Left forelimb (tissue), 1 donor: ENCODE measurements at regions not wholly inside any gene's neighbourhood (a gene's known extent, or its start where the extent isn't known, plus 50 kb on each side); places are given as distances from the start of the nearest gene placed in this dataset.

Source experiments
- DNase-seq: peaks from one replicate; pipeline ENCODE4 v3.0.0-alpha.2; 2018; ENCODE audit warnings: low spot score

- no peak for DNase-seq
Measured at GRCh38 chr3:135310317-135310716, 515.3 kb downstream of the EPHB1 start.

- DNase-seq = no peak
Measured at GRCh38 chr3:135311699-135312098, 516.6 kb downstream of the EPHB1 start.

DNA sequence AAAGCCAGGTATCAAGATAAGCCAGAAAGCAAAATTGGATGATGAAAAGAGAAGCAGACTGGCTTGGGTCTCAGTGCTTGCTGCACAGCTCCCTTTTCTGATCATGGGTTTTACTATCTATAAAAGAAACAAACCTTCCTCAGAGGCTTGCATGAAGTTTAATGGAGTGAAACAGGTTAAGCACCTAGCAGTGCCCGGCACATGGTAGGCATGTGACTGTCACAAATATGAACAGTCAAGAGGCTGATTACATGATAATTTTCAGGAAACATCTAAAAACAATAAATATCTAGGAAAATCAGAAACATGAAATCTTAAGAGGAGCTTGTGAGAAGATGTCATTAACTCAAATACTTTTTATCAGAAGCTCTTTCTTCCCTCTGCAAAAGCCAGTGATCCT is 519.2 kb downstream of the EPHB1 start:
- no peak for DNase-seq

DNA sequence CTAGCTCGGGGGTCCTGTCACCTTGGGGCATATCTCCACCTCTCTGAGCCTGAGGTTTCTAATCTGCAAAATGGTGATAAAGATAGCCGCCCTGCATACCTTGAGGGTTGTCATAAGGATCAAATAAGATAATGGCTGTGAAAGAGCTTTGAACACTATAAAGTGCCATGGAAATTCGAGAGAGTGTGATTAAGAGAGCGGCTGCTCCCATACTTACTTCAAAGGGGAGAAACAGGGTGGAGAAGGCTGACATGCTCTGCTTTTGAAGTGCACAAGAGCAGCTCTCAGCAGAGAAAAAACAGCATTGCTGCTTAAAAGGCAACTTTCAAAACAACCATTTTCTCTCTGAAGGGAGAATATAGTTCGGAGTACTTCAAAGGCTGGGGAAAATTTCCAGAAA is 529.2 kb downstream of the EPHB1 start:
- DNase-seq = no peak

- DNase-seq = no peak
Measured at GRCh38 chr3:135325096-135325495, 530.0 kb downstream of the EPHB1 start.

- DNase-seq = no peak
Measured at GRCh38 chr3:135325726-135326235, 530.7 kb downstream of the EPHB1 start.

- no peak for DNase-seq
Measured at GRCh38 chr3:135326851-135327250, 531.8 kb downstream of the EPHB1 start.

GRCh38 chr3:135328036-135328435 is 533.0 kb downstream of the EPHB1 start:
- no peak for DNase-seq

DNA sequence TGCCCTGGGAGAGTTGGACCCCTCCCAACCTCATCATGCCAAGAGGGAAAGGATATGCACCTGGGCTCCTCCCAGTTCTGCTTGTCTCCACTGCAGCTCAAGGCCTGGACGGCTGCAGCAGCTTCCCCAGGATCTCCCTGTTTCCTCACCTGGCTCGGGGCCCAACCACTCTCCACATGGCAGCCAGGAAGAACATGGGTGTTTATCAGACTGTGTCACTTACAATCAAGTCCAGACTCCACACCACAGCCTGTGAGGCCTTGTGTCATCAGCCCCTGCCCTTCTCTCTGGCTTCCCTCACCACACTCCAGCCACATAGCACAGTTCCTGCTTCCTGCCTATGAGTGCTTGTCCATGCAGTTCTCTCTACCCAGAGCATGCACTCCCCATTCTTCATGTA is 534.4 kb downstream of the EPHB1 start:
- DNase-seq = no peak

DNA sequence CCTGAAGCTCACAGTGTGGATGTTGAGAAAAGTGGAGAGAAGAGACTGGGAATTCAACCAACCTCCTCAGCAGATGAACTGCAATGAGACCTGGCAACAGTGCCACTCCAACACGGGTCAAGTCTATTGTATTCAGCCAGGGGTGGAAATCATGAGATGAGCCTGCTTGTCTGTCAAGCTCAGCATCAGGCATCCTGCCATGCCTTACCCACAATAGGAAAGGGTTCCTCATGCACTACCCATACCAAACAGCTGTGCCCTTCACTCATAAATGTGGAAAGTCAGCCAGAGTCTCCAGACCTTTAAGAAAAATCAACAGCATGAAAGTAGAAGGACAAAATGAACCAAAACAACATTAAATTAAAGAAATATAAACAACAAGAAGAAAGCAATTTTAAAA is 542.1 kb downstream of the EPHB1 start:
- DNase-seq = no peak

GRCh38 chr3:135348690-135349089 is 553.6 kb downstream of the EPHB1 start:
- DNase-seq = no peak

- no peak for DNase-seq
Measured at GRCh38 chr3:135349254-135349948, 554.3 kb downstream of the EPHB1 start.

- DNase-seq = no peak
Measured at GRCh38 chr3:135352213-135352612, 557.2 kb downstream of the EPHB1 start.

- DNase-seq = no peak
Measured at GRCh38 chr3:135362889-135363288, 567.8 kb downstream of the EPHB1 start.

DNA sequence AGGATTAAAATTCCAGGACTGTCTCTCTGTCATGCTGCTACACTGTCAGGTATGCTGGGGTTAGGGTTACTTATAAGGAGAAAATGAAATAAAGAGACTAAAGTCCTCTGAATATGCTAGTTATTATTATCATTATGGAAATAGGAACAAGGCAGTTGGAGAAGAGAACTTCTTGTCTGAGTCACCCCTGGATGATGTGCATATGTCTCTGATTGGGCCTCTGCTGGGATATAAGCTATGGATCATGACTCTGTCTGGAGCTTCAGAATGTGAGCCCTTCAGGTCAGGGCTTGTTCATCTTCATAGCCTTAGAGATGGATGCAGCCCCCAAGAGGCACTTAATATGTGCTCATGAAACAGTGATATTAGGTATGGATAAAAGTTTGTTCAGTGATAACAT is 569.6 kb downstream of the EPHB1 start:
- DNase-seq = no peak

DNA sequence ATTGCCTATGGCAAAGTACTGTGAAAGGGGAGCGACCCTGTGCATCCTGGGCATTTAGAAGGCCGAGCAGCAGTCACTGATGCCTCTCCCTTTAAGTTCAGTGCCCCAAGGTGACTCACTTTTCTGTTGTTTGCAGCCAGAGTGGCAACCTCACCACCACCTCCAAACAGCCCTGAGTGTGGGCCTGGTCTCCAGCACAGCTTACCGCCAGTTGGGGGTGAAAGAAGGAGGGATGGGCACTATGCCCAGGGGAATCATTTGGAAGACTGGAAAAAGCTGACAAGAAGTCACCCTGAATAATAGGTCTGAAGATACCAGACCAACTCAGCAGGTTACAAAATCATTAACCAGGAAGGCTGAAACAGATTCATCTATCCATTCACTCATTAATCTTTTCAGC is 571.8 kb downstream of the EPHB1 start:
- no peak for DNase-seq

- no peak for DNase-seq
Measured at GRCh38 chr3:135368316-135368715, 573.3 kb downstream of the EPHB1 start.

GRCh38 chr3:135368781-135369180 is 573.7 kb downstream of the EPHB1 start:
- DNase-seq = no peak

- DNase-seq = no peak
Measured at GRCh38 chr3:135374571-135374970, 579.5 kb downstream of the EPHB1 start.

GRCh38 chr3:135382188-135382587 is 583.3 kb upstream of the PPP2R3A start:
- no peak for DNase-seq

DNA sequence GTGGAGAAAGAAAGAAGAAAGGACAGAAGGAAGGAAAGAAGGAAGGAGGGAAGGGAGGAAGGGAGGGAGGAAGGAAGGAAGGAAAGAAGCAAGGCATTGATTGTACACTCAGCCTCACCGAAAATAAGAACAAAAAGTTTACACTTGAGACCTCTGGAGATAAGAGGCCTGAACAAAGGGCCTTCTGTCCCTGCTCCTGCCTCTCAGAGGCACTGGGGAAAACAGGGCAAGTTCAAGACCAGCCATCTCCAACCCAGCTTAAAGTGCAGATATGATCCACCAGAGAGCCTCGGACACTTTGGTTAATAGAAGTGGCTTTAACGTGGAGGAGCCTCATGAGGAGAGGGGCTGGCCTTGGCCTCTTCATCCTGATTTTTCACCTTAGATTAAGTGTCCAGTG is 582.9 kb upstream of the PPP2R3A start:
- no peak for DNase-seq

GRCh38 chr3:135383301-135383700 is 582.2 kb upstream of the PPP2R3A start:
- DNase-seq = no peak

DNA sequence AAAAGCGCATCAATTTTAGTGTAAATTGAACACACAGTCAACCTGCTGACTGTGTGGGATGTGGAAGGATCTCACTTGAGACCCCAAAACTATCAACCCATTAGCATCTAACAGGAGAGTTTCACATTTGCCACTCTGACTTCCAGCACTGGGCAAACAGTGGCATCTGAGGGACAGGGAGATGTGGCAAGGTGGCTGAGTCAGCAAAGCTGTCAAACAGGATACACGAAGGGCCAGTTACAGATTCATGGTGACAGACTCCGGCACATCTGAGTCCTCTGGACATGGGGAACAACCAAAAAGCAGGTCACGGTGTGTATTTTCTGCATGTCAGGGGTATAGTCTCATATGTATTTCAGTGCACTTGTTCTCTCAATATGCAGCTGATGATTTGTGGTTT is 573.4 kb upstream of the PPP2R3A start:
- DNase-seq = no peak

DNA sequence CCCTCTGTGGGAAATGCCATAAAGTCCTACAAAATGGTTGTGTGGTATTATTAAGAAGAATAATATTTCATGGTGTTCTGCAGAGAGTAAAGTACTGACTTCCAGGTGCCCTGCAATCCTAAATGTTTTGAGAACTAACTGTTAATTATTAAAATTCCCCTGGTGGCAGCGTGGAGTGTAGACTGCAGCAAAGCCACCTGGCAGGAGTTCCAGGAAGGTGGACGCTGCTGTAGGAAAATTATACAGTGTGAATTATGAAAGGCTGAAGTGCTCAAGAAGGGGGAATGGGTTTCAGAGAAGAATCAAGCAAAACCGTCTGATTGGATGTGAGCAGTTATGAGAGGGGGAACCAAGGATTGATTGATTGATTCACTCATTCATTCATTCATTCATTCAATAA is 572.4 kb upstream of the PPP2R3A start:
- DNase-seq = no peak
